Choroid plexus epithelial cell (primary cell): ENCODE measurements at regions not wholly inside any gene's neighbourhood (a gene's known extent, or its start where the extent isn't known, plus 50 kb on each side); places are given as distances from the start of the nearest gene placed in this dataset.
A peak's percentile ranks its signal among the peaks of the same experiment; 100 is the strongest.

Experiments
- DNase-seq: peaks from one replicate; pipeline ENCODE4 v3.0.0-alpha.2; 2010; ENCODE audit warnings: low read depth
- H3K4me3 ChIP-seq: 2 replicates; pipeline ENCODE4 v1.5.1; 2011; ENCODE audit warnings: low read depth, mild to moderate bottlenecking, control low read depth, low read length, moderate library complexity
- TF ChIP-seq, protein P1 (sequence below): conservative IDR thresholded peaks from 2 replicates; pipeline ENCODE4 v1.5.1; 2011; ENCODE audit warnings: low read depth, mild to moderate bottlenecking, control low read depth, inconsistent platforms, low read length, moderate library complexity

DNA sequence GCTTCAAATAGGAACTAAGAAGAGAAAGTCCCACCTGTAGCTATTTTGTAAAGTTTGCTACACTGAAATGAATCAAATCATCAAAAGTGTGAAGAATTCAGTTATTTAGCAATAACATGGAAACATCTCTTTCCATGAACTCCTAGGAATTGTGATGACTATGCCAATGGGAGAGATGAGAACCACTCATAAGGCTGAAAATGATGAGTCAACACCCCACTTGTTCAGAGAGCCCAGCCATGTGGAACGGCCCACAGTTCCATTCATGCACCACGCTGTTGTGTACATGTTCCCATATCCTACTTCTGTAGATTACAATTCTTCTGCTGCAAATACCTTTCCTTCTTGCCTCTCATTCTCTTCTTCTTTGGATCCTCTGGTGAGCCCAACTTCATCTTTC, 645.5 kb upstream of the ID2 start:
- TF ChIP-seq, protein P1, sequence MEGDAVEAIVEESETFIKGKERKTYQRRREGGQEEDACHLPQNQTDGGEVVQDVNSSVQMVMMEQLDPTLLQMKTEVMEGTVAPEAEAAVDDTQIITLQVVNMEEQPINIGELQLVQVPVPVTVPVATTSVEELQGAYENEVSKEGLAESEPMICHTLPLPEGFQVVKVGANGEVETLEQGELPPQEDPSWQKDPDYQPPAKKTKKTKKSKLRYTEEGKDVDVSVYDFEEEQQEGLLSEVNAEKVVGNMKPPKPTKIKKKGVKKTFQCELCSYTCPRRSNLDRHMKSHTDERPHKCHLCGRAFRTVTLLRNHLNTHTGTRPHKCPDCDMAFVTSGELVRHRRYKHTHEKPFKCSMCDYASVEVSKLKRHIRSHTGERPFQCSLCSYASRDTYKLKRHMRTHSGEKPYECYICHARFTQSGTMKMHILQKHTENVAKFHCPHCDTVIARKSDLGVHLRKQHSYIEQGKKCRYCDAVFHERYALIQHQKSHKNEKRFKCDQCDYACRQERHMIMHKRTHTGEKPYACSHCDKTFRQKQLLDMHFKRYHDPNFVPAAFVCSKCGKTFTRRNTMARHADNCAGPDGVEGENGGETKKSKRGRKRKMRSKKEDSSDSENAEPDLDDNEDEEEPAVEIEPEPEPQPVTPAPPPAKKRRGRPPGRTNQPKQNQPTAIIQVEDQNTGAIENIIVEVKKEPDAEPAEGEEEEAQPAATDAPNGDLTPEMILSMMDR: no peak
- no peak overlapping the region for H3K4me3 ChIP-seq
- no peak for DNase-seq

DNA sequence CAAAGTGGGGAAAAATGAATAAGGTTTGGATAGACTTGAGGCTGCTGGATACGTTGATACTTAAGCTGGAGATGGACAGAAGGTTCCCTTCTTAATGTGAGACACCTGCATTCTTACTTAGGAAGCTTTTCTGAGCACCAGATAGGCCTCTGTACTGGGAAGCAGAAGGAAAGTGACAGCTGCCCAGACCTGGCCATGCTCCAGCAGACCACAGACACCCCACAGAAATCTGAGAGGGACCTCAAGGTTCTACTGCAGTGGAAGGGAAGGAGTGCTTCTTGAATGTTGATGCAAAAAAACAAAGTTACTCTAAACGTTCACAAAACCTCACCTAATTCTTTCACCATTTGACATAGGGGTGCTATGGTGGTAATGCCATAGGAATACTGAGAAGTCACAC, 642.1 kb upstream of the ID2 start:
- no peak for DNase-seq
- H3K4me3 ChIP-seq: no peak overlapping the region
- TF ChIP-seq, protein P1: no peak

- no peak for DNase-seq
- H3K4me3 ChIP-seq: no peak overlapping the region
- TF ChIP-seq, protein P1: no peak
Measured at GRCh38 chr2:8043295-8043694, 638.6 kb upstream of the ID2 start.

DNA sequence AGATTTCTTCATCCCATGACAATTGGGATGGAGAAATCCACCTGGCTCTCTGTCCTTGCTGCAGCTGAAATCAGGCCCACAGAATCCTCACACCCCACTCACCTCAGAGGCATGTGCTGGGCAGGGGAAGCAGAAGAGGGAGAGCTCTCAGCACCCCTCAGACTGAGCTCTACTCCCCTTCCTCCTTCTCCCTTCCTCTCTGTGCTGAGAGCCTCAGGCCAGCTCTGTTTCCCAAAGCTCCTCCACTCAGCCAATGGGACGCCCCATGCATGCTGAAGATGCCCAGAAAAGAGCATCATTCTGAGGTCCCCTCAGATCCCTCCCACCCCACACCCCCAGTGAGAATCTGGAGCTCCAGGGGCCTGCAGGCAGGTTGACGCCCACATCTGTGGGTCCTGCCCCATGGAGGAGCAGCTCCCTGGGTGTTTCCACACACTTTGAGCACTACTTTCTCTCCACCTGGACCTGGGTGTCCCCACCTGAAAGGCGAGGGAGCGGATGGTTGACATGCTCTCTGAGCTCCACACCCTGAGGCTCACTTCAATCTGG, 637.7 kb upstream of the ID2 start:
- DNase-seq: no peak
- no peak overlapping the region for H3K4me3 ChIP-seq
- TF ChIP-seq, protein P1: no peak

DNA sequence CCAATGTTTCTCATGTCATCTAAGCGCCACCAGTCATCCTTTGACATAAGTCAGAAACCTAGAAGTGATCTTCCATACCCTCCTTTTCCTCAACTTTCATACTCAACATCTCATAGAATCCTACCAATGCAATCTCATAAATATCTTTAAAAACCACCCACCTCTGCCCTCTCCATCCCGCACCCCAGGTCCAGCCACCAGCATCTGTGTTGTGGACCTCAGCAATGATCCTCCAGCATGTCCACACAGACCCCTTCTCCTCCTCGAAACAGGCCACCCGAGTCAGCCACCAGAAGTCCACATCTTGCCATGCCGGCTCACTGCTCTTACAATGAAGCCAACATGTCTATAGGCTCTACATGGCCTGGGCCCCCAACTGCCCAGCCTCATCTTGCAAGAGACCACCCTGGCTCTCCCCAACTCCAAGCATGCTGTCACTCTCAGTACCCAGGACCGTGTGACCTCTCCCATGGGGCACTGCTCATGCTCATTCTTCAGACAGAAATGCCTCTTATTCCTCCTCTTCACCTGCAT, 636.7 kb upstream of the ID2 start:
- DNase-seq: no peak
- TF ChIP-seq, protein P1: no peak
- H3K4me3 ChIP-seq: no peak overlapping the region

GRCh38 chr2:8046849-8047248, 635.0 kb upstream of the ID2 start:
- no peak for DNase-seq
- no peak overlapping the region for H3K4me3 ChIP-seq
- TF ChIP-seq, protein P1: no peak

GRCh38 chr2:8049176-8049575, 632.7 kb upstream of the ID2 start:
- TF ChIP-seq, protein P1: no peak
- H3K4me3 ChIP-seq: no peak overlapping the region

More at GRCh38 chr2:8049176-8049575, 632.7 kb upstream of the ID2 start:
- peak; percentile 3 for DNase-seq
